Stimulated activated memory B cell treated with anti-CD40 and anti-IgM and Interleukin-4, amounts not matched to agents 10 μg/mL and 1 μg/mL and 100 μg/mL, for 72 hours (primary cell): ENCODE measurements at regions not wholly inside any gene's neighbourhood (a gene's known extent, or its start where the extent isn't known, plus 50 kb on each side); places are given as distances from the start of the nearest gene placed in this dataset.
"Not testable (repeated sequence)": the region's sequence is repeated elsewhere in the genome, so short reads cannot be mapped to it uniquely, and the experiment has no call there.

ENCODE experiments used
- ATAC-seq: fragments of 150-1000 bp; cut with Tn5 transposase; 2 replicates; pipeline ENCODE4 v1.10.0; 2021
- H3K27ac Mint-ChIP-seq: one replicate; pipeline ENCODE4 v1.8.0; 2022; ENCODE audit warnings: mild to moderate bottlenecking, mixed read lengths
- H3K27me3 Mint-ChIP-seq: one replicate; pipeline ENCODE4 v1.8.0; 2022; ENCODE audit warnings: mixed read lengths
- H3K36me3 Mint-ChIP-seq: one replicate; pipeline ENCODE4 v1.8.0; 2022; ENCODE audit warnings: mixed read lengths
- H3K4me1 Mint-ChIP-seq: one replicate; pipeline ENCODE4 v1.8.0; 2022; ENCODE audit warnings: mixed read lengths
- H3K4me3 Mint-ChIP-seq: one replicate; pipeline ENCODE4 v1.8.0; 2022; ENCODE audit warnings: mild to moderate bottlenecking, moderate library complexity, mixed read lengths
- H3K9me3 Mint-ChIP-seq: one replicate; pipeline ENCODE4 v1.8.0; 2022; ENCODE audit warnings: mixed read lengths

DNA sequence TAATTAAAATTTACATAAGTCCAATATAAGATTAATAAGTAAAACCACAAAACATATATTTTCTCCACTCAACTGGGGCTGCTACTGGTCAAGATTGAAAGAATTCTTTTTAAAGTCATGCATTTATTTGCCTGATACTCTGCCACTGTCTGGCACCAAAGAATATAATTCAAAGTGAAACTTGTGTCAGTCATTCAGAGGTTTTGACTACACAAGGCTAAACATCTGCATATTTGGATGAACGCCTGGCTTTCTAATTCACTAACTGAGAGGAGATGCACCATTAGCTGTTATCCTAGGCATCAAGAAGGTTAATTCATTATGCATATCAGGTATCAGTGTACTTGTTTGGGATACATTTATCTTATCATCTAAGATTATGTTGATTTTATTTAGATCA lies 598.5 kb downstream of the CENPC start:
- H3K4me1 Mint-ChIP-seq = peaks cover 23% of the 10 kb centered on the region
- ATAC-seq = no peak
- no peak overlapping the region for H3K4me3 Mint-ChIP-seq
- H3K27ac Mint-ChIP-seq = no peak overlapping the region
- no peaks in the 10 kb centered on the region for H3K27me3 Mint-ChIP-seq
- H3K9me3 Mint-ChIP-seq = no peaks in the 10 kb centered on the region
- no peaks in the 10 kb centered on the region for H3K36me3 Mint-ChIP-seq

GRCh38 chr4:66943112-66943511 lies 602.2 kb downstream of the CENPC start:
- H3K9me3 Mint-ChIP-seq = no peaks in the 10 kb centered on the region
- H3K36me3 Mint-ChIP-seq = no peaks in the 10 kb centered on the region
- H3K4me1 Mint-ChIP-seq = peaks cover 6% of the 10 kb centered on the region
- H3K4me3 Mint-ChIP-seq = no peak overlapping the region
- no peak overlapping the region for H3K27ac Mint-ChIP-seq
- no peak for ATAC-seq
- no peaks in the 10 kb centered on the region for H3K27me3 Mint-ChIP-seq

DNA sequence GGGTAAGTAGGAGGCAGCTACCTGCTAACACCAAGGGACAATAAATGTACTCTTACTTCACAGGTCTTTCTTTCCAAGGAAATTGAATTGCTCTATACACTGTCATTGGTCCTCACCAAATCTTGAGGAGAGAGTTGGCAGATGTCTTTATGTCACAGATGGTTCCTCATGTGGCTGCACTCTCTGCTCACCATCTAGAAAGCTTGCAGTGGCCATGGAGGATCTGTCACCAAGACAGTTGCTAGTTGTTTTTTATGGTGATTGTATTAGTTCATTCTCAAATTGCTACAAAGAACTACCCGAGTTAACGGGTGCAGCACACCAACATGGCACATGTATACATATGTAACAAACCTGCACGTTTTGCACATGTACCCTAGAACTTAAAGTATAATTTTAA lies 613.3 kb downstream of the CENPC start:
- not testable (repeated sequence) for H3K27ac Mint-ChIP-seq, H3K4me1 Mint-ChIP-seq, H3K4me3 Mint-ChIP-seq, ATAC-seq, H3K27me3 Mint-ChIP-seq, H3K9me3 Mint-ChIP-seq, H3K36me3 Mint-ChIP-seq

- Mint-ChIP-seq H3K36me3 (no peaks in the 10 kb centered on the region), H3K9me3 (no peaks in the 10 kb centered on the region), H3K4me1 (no peaks in the 10 kb centered on the region), H3K27me3 (no peaks in the 10 kb centered on the region), H3K27ac (no peak overlapping the region), H3K4me3 (no peak overlapping the region)
- ATAC-seq = no peak
These were observed 615.1 kb downstream of the CENPC start for GRCh38 chr4:66930206-66930605.

DNA sequence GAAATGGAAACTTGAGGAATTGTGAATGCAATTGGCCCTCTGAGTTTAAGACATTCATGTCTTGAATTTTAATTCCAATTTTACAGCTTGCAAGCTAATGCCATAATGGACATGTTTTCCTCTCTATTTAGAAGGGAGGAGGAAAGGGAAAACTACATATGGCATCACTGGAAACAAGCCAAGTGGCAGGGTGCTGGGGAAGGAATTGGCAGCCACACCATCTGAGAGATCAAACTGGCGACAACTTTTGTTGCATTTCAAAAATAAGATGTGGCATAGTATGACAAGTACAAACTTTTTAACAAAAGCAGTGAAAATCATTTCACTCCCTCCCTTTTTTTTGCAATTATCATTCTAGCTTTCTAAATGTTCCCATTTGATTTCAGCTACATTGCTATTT lies 615.6 kb downstream of the CENPC start:
- H3K36me3 Mint-ChIP-seq = no peaks in the 10 kb centered on the region
- no peaks in the 10 kb centered on the region for H3K4me1 Mint-ChIP-seq
- no peaks in the 10 kb centered on the region for H3K9me3 Mint-ChIP-seq
- no peak overlapping the region for H3K27ac Mint-ChIP-seq
- H3K4me3 Mint-ChIP-seq = no peak overlapping the region
- no peaks in the 10 kb centered on the region for H3K27me3 Mint-ChIP-seq
- no peak for ATAC-seq

DNA sequence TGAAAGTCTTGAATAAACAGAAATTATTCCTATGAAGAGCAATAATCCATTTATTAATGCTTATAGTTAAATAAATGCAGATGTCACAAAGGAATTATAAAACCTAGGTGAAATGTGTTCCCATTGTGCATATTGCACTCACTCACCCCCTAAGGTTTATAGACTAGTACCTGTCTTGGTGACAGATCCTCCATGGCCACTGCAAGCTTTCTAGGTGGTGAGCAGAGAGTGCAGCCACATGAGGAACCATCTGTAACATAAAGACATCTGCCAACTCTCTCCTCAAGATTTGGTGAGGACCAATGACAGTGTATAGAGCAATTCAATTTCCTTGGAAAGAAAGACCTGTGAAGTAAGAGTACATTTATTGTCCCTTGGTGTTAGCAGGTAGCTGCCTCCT lies 616.4 kb downstream of the CENPC start:
- H3K36me3 Mint-ChIP-seq, H3K4me1 Mint-ChIP-seq, H3K4me3 Mint-ChIP-seq, H3K27ac Mint-ChIP-seq, H3K9me3 Mint-ChIP-seq, ATAC-seq, H3K27me3 Mint-ChIP-seq: not testable (repeated sequence)

GRCh38 chr4:66927937-66928336 lies 617.4 kb downstream of the CENPC start:
- no peak for ATAC-seq
- H3K4me3 Mint-ChIP-seq = no peak overlapping the region

DNA sequence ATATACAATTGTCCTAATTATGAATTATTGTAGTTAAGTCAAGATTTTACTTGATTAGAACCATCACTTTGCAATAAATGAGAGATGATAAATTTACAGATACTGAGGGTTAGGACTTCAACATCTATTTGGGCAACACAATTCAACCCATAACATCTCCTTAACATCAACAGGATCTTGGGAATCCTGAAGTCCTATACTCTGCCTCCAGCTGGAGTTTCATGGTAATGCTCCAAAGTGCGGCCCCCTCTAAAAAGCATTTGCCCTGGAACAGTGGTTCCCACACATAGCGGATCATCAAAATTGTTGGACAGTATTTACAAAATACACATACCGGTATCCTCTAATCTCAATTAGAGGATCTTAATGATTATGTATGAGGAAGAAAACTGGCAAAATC lies 618.6 kb downstream of the CENPC start:
- peaks cover 12% of the 10 kb centered on the region for H3K4me1 Mint-ChIP-seq
- no peaks in the 10 kb centered on the region for H3K36me3 Mint-ChIP-seq
- no peak overlapping the region for H3K4me3 Mint-ChIP-seq
- no peak overlapping the region for H3K27ac Mint-ChIP-seq
- H3K27me3 Mint-ChIP-seq = no peaks in the 10 kb centered on the region
- no peaks in the 10 kb centered on the region for H3K9me3 Mint-ChIP-seq
- no peak for ATAC-seq

More at GRCh38 chr4:66927937-66928336, 617.4 kb downstream of the CENPC start:
- H3K9me3 Mint-ChIP-seq = no peaks in the 10 kb centered on the region
- H3K27ac Mint-ChIP-seq = no peak overlapping the region
- no peaks in the 10 kb centered on the region for H3K36me3 Mint-ChIP-seq
- H3K4me1 Mint-ChIP-seq = peaks cover 8% of the 10 kb centered on the region
- no peaks in the 10 kb centered on the region for H3K27me3 Mint-ChIP-seq

DNA sequence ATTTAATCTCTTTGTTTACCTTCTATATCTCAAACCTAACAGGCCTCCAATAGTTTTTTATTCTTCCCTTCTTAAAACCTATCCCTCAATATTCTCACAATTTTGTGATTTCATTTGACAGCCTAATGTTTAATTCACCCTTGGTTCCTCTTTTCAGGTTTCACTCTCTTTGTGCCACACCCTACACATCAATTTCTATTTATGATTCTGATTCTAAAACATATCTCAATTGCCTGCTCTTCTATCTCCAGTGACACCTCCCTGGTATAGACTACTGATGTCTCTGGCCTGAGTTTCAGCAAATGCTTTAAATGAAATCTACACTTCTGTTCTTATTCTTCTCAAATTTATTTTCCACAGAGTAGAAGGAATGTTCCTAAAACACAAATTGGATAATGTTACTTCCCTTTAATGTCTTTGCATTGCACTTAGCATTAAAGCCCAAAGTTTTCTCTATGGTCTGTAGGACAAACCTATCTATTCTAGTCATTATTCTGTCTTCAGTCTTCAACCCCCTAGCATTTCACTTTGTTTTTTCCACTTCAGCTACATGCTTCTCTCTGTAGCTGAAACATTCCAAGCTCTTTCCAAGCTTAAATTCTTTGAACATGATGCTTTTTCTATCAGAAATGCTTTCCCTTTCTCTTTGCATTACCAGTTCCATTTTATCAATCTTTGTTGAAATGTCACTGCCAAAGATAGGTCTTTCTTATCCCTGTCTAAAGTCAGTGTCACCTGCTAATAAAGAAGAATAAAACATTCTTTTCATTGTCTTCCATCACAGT lies 622.0 kb downstream of the CENPC start:
- ATAC-seq = no peak
- peaks cover 12% of the 10 kb centered on the region for H3K4me1 Mint-ChIP-seq
- no peaks in the 10 kb centered on the region for H3K27me3 Mint-ChIP-seq
- no peaks in the 10 kb centered on the region for H3K36me3 Mint-ChIP-seq
- no peaks in the 10 kb centered on the region for H3K9me3 Mint-ChIP-seq
- H3K27ac Mint-ChIP-seq = no peak overlapping the region
- H3K4me3 Mint-ChIP-seq = no peak overlapping the region

GRCh38 chr4:66921433-66921832 lies 623.9 kb downstream of the CENPC start:
- H3K36me3 Mint-ChIP-seq = no peaks in the 10 kb centered on the region
- no peak overlapping the region for H3K4me3 Mint-ChIP-seq
- peaks cover 12% of the 10 kb centered on the region for H3K4me1 Mint-ChIP-seq
- H3K27ac Mint-ChIP-seq = no peak overlapping the region
- ATAC-seq = no peak
- no peaks in the 10 kb centered on the region for H3K9me3 Mint-ChIP-seq
- no peaks in the 10 kb centered on the region for H3K27me3 Mint-ChIP-seq

GRCh38 chr4:66920514-66920913 lies 624.8 kb downstream of the CENPC start:
- no peaks in the 10 kb centered on the region for H3K27me3 Mint-ChIP-seq

GRCh38 chr4:66911880-66912279 lies 633.4 kb downstream of the CENPC start:
- Mint-ChIP-seq H3K4me3 (no peak overlapping the region), H3K27ac (no peak overlapping the region), H3K27me3 (no peaks in the 10 kb centered on the region), H3K36me3 (no peaks in the 10 kb centered on the region), H3K4me1 (no peaks in the 10 kb centered on the region), H3K9me3 (no peaks in the 10 kb centered on the region)
- no peak for ATAC-seq

More at GRCh38 chr4:66920514-66920913, 624.8 kb downstream of the CENPC start:
- no peak for ATAC-seq
- H3K4me3 Mint-ChIP-seq = no peak overlapping the region
- no peaks in the 10 kb centered on the region for H3K36me3 Mint-ChIP-seq
- no peak overlapping the region for H3K27ac Mint-ChIP-seq
- peaks cover 12% of the 10 kb centered on the region for H3K4me1 Mint-ChIP-seq
- no peaks in the 10 kb centered on the region for H3K9me3 Mint-ChIP-seq

- no peaks in the 10 kb centered on the region for H3K27me3 Mint-ChIP-seq
- no peak overlapping the region for H3K4me3 Mint-ChIP-seq
- no peaks in the 10 kb centered on the region for H3K4me1 Mint-ChIP-seq
- no peaks in the 10 kb centered on the region for H3K36me3 Mint-ChIP-seq
- peaks cover 2% of the 10 kb centered on the region for H3K9me3 Mint-ChIP-seq
- ATAC-seq = no peak
- H3K27ac Mint-ChIP-seq = no peak overlapping the region
These were observed 639.0 kb downstream of the CENPC start for GRCh38 chr4:66906314-66906713.

DNA sequence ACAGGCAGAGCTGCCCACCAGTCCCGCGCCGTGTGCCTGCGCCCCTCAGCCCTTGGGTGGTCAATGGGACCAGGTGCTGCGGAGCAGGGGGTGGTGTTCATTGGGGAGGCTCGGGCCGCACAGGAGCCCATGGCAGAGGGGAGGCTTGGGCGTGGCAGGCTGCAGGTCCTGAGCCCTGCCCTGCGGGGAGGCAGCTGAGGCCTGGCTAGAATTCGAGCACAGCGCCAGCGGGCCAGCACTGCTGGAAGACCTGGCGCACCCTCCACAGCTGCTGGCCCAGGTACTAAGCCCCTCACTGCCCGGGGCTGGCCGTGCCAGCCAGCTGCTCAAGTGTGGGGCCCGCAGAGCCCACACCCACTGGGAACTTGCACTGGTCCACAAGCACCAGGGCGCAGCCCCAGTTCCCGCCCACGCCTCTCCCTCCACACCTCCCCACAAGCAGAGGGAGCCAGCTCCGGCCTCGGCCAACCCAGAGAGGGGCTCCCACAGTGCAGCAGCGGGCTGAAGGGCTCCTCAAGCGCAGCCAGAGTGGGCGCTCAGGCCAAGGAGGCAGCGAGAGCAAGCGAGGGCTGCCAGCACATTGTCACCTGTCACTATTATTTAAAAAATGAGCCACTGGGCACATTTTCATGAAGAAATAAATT lies 645.8 kb downstream of the CENPC start:
- Mint-ChIP-seq H3K27ac (no peak overlapping the region), H3K4me1 (no peaks in the 10 kb centered on the region), H3K27me3 (no peaks in the 10 kb centered on the region), H3K36me3 (no peaks in the 10 kb centered on the region), H3K9me3 (peaks cover 2% of the 10 kb centered on the region), H3K4me3 (no peak overlapping the region)
- no peak for ATAC-seq

- Mint-ChIP-seq H3K27me3 (no peaks in the 10 kb centered on the region), H3K36me3 (no peaks in the 10 kb centered on the region), H3K27ac (no peak overlapping the region), H3K4me3 (no peak overlapping the region), H3K4me1 (no peaks in the 10 kb centered on the region), H3K9me3 (no peaks in the 10 kb centered on the region)
- ATAC-seq = no peak
These were observed 651.5 kb downstream of the CENPC start for GRCh38 chr4:66893807-66894206.

DNA sequence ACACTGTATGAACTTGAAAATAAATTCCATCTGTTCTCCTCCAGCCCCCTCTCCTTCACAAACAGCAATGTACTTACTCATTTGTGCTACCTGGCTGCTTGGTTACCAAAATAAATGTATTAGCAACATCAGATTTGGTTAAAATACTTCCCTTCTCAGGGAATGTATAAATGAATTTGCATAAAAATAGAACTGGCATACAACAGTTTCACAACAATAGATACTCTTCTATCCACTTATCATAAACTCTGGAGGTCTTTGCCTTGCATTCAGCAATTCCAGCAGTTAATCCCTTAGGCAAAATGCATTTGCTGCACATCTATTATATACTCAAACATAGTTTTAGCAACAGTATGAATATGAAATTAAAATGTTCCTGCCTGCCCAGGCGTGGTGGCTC lies 658.2 kb downstream of the CENPC start:
- ATAC-seq = no peak
- peaks cover 3% of the 10 kb centered on the region for H3K9me3 Mint-ChIP-seq
- H3K27me3 Mint-ChIP-seq = no peaks in the 10 kb centered on the region
- H3K36me3 Mint-ChIP-seq = no peaks in the 10 kb centered on the region
- H3K4me3 Mint-ChIP-seq = no peak overlapping the region
- no peaks in the 10 kb centered on the region for H3K4me1 Mint-ChIP-seq
- H3K27ac Mint-ChIP-seq = no peak overlapping the region
